Thyroid gland (tissue), 4 donors: ENCODE measurements at regions not wholly inside any gene's neighbourhood (a gene's known extent, or its start where the extent isn't known, plus 50 kb on each side); places are given as distances from the start of the nearest gene placed in this dataset.

ENCODE experiments used
- DNase-seq, 2 donors: peaks; one replicate each; pipeline ENCODE4 v3.0.0-alpha.2; 2019
- H3K27ac ChIP-seq, 3 donors: fragments of 200-600 bp; sonication (generic); 1 replicate in 2 of 3; 2 replicates in 1 of 3; pipeline ENCODE4 v1.5.1; 2016 to 2019; ENCODE audit warnings: mild to moderate bottlenecking in 1 of 3, moderate library complexity in 1 of 3
- H3K27me3 ChIP-seq: fragments of 200-600 bp; sonication (generic); one replicate; pipeline ENCODE4 v1.5.1; 2019
- H3K36me3 ChIP-seq, 2 donors: fragments of 200-600 bp; sonication (generic); one replicate each; pipeline ENCODE4 v1.5.1; 2016 to 2019
- H3K4me1 ChIP-seq, 2 donors: fragments of 200-600 bp; sonication (generic); one replicate each; pipeline ENCODE4 v1.5.1; 2017 to 2019
- H3K4me3 ChIP-seq, 3 donors: fragments of 200-600 bp; sonication (generic); replicated peaks in 1 of 3; 1 replicate in 2 of 3; 2 replicates in 1 of 3; pipeline ENCODE4 v1.5.1; 2016; ENCODE audit warnings: mild to moderate bottlenecking in 1 of 3
- H3K9me3 ChIP-seq: fragments of 200-600 bp; sonication (generic); one replicate; pipeline ENCODE4 v1.5.1; 2017
- POLR2A ChIP-seq, 2 donors: fragments of 450-650 bp; IDR thresholded peaks; one replicate each; pipeline ENCODE4 v1.6.1; 2017; ENCODE audit warnings: antibody characterized with exemption in 2 of 2, mild to moderate bottlenecking in 2 of 2, moderate library complexity in 1 of 2
- WGBS, 2 donors: methylation state at CpG; one replicate each; pipeline ENCODE4 v1.1.5; 2017; 5-methylcytosine and 5-hydroxymethylcytosine counted together
- intact Hi-C: fragments of 100-400 bp; cut with DNase I; formaldehyde crosslinking; loops from one replicate; pipeline ENCODE4 v1.15.1; 2023
- TF ChIP-seq, protein P1 (sequence below), 6 experiments: fragments of 200-600 bp in 3 of 6; fragments of 450-650 bp in 3 of 6; sonication (generic) in 3 of 6; IDR thresholded peaks; one replicate each; pipeline ENCODE4 v1.5.1; 2016 to 2019; ENCODE audit warnings: antibody characterized with exemption in 6 of 6, mild to moderate bottlenecking in 2 of 6, inconsistent platforms in 1 of 6, moderate library complexity in 1 of 6

DNA sequence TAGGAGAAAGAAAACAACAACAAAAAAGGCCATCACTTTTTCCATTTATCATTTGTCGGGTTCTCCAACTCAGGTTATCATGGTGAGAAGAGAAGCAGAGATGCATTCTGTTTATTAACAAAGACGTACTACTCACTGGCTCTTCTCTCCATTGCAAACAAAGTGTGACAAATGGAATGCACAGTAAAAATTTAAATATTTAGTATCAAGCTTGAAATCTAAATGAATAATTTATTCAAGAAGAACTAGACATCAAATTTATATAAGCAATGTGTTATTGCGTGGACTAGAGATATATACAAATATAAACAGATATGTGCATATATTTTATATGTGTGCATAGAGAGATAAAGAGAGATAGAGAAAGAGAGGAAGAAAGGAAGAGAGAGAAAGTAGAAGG is 236.5 kb downstream of the DSEL start:
- DNase-seq = no peak
- no peak overlapping the region for H3K4me3 ChIP-seq
- 58 to 59% methylated on average over 3 of the region's 3 CpGs for WGBS, 2 donors
- H3K9me3 ChIP-seq = no peaks in the 10 kb centered on the region
- H3K27ac ChIP-seq = no peak overlapping the region
- intact Hi-C loops = no loop called here
- H3K4me1 ChIP-seq = no peaks in the 10 kb centered on the region
- no peaks in the 10 kb centered on the region for H3K27me3 ChIP-seq
- no peaks in the 10 kb centered on the region for H3K36me3 ChIP-seq
- TF ChIP-seq POLR2A (IDR thresholded peaks at IDR 0.05) = no peak
- TF ChIP-seq, protein P1, sequence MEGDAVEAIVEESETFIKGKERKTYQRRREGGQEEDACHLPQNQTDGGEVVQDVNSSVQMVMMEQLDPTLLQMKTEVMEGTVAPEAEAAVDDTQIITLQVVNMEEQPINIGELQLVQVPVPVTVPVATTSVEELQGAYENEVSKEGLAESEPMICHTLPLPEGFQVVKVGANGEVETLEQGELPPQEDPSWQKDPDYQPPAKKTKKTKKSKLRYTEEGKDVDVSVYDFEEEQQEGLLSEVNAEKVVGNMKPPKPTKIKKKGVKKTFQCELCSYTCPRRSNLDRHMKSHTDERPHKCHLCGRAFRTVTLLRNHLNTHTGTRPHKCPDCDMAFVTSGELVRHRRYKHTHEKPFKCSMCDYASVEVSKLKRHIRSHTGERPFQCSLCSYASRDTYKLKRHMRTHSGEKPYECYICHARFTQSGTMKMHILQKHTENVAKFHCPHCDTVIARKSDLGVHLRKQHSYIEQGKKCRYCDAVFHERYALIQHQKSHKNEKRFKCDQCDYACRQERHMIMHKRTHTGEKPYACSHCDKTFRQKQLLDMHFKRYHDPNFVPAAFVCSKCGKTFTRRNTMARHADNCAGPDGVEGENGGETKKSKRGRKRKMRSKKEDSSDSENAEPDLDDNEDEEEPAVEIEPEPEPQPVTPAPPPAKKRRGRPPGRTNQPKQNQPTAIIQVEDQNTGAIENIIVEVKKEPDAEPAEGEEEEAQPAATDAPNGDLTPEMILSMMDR (IDR thresholded peaks at IDR 0.05) = no peak

DNA sequence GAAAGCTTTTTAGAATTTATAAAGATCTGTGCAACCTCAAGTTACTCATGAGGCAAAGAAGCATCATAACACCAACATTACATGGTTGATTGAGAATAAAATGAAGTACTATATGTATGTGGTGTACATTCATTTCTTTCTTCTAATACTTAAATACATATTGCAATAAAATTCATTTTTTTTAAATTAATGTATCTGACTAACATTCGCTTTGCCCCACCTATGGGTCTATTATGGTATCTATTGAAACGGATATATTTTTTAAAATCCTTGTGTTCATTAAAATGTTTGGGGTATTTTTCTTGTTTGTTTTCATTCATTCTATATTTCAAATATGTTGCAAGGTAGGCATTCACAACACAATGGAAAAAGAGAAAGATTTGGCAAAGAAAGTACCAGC is 237.5 kb downstream of the DSEL start:
- WGBS, 2 donors = 88 to 90% methylated on average over 2 of the region's 2 CpGs
- intact Hi-C loops = no loop called here
- DNase-seq = no peak

DNA sequence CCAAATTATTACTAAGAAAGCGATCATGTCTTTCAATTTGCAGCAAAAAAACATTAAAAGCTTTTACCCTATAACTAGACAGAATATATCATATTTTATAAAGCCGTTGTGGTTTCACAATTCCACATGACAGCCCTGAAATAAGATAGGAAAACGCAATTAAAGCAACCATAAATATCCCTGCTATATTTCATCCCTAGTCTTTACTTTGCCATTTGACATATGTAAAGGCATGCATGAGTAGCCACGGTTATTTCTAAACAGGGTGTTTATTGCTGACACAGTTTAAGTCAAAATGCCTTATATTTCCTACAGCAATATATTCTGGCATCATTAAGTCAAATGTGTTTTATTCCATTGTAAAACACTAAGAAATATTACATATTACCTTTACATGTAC is 239.9 kb downstream of the DSEL start:
- intact Hi-C loops = no loop called here
- WGBS, 2 donors = 85 to 87% methylated on average over 4 of the region's 4 CpGs
- no peaks in the 10 kb centered on the region for H3K9me3 ChIP-seq
- no peak overlapping the region for H3K4me3 ChIP-seq
- no peaks in the 10 kb centered on the region for H3K27me3 ChIP-seq
- TF ChIP-seq, protein P1 (IDR thresholded peaks at IDR 0.05) = no peak
- TF ChIP-seq POLR2A (IDR thresholded peaks at IDR 0.05) = no peak
- no peak for DNase-seq
- H3K4me1 ChIP-seq = no peaks in the 10 kb centered on the region
- H3K27ac ChIP-seq = no peak overlapping the region
- no peaks in the 10 kb centered on the region for H3K36me3 ChIP-seq

More for the DNA sequence above, 237.5 kb downstream of the DSEL start:
- no peak overlapping the region for H3K27ac ChIP-seq
- no peaks in the 10 kb centered on the region for H3K9me3 ChIP-seq
- TF ChIP-seq POLR2A (IDR thresholded peaks at IDR 0.05) = no peak
- TF ChIP-seq, protein P1 (IDR thresholded peaks at IDR 0.05) = no peak
- no peaks in the 10 kb centered on the region for H3K27me3 ChIP-seq
- H3K4me1 ChIP-seq = no peaks in the 10 kb centered on the region
- no peaks in the 10 kb centered on the region for H3K36me3 ChIP-seq
- H3K4me3 ChIP-seq = no peak overlapping the region

DNA sequence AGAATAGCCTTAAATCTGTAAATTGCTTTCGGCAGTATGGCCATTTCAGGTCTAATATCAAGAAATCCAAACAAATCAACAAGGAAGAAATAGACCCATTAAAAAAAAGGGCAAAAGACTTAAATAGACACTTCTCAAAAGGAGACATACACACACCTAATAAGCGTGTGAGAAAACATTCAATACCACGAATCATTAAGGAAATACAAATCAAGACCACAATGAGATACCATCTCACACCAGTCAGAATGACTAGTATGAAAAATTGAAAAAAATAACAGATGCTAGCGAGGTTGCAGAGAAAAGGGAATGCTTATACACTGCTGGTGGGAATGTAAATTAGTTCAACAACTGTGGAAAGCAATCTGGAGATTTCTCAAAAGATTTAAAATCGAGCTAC is 243.2 kb downstream of the DSEL start:
- Histone ChIP-seq H3K9me3 (no peaks in the 10 kb centered on the region), H3K27ac (no peak overlapping the region), H3K27me3 (no peaks in the 10 kb centered on the region), H3K4me3 (no peak overlapping the region), H3K36me3 (no peaks in the 10 kb centered on the region), H3K4me1 (no peaks in the 10 kb centered on the region)
- intact Hi-C loops = no loop called here
- TF ChIP-seq, protein P1 (IDR thresholded peaks at IDR 0.05) = no peak
- no peak for TF ChIP-seq POLR2A (IDR thresholded peaks at IDR 0.05)
- no peak for DNase-seq
- 65 to 67% methylated on average over 5 of the region's 5 CpGs for WGBS, 2 donors

DNA sequence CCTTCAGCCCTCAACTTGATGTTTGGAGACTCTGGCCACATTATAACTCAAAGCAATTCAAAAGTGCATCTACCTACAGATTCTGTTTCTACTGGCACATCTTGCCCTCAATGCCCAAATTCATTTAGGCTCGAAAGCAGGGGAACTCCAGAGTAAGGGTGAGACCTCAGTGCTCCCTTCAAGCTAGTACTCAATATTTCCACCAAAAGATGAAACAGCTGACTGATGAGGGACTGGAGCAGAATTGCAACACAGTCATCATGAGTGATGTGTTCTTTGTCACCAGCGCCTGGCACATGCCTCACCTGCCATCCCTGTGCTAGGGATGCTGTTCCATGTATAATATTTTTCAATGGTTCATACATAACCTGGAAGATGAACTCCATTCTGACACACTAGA is 247.3 kb downstream of the DSEL start:
- WGBS, 2 donors = 92% methylated on average over 2 of the region's 2 CpGs
- no peaks in the 10 kb centered on the region for H3K36me3 ChIP-seq
- no peaks in the 10 kb centered on the region for H3K27me3 ChIP-seq
- no peak for DNase-seq
- no peak overlapping the region for H3K27ac ChIP-seq
- no peaks in the 10 kb centered on the region for H3K9me3 ChIP-seq
- H3K4me3 ChIP-seq = no peak overlapping the region
- TF ChIP-seq, protein P1 (IDR thresholded peaks at IDR 0.05) = no peak
- TF ChIP-seq POLR2A (IDR thresholded peaks at IDR 0.05) = no peak
- intact Hi-C loops = no loop called here
- no peaks in the 10 kb centered on the region for H3K4me1 ChIP-seq
